GM21619 (cell line): ENCODE measurements at regions not wholly inside any gene's neighbourhood (a gene's known extent, or its start where the extent isn't known, plus 50 kb on each side); places are given as distances from the start of the nearest gene placed in this dataset.

Experiments
- ATAC-seq: cut with Tn5 transposase; IDR thresholded peaks from one replicate; pipeline ENCODE4 v1.9.1; 2021; ENCODE audit not compliant: unreplicated experiment

- ATAC-seq: no peak
Measured at GRCh38 chr14:40199101-40199500, 766.9 kb upstream of the FBXO33 start.

DNA sequence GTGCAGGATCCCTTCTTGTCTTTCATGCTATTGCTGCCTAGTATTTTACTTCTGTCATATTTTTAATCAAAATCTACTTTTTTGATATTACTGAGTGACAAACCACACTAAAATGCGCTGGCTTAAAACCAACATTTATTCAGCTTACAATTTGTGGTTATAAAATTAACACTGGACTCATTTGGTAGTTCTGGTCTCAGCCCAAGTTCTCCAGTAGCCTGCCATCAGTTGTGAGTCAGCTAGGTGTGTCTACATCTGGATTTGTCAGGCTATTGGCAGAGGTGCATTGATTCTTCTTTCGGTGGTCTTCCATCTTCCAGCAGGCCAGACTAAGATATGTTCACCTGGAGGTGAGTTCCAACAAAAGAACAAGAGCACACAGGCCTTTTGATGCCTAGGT lies 765.1 kb upstream of the FBXO33 start:
- ATAC-seq: no peak

DNA sequence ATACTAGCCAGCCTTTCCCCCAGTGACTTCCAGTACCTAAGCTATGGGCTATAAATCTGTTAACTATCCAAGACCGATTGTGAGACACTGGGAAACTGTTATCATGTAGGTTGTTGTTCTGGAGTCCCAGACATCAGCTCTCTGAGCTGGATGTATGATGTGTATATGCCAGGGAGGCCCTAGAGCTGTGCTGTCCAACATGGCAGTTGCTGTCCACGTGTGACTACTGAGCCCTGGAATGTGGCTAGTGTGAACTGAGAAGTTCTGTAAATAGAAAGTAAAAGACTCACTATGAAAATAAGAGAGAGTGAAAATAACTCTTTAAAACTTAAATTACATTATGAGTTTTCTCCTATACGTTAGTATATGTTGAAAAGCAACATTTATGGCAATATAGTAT lies 755.8 kb upstream of the FBXO33 start:
- no peak for ATAC-seq

- ATAC-seq: no peak
Measured at GRCh38 chr14:40164083-40164482, 731.9 kb upstream of the FBXO33 start.

- no peak for ATAC-seq
Measured at GRCh38 chr14:40139657-40140056, 707.4 kb upstream of the FBXO33 start.

DNA sequence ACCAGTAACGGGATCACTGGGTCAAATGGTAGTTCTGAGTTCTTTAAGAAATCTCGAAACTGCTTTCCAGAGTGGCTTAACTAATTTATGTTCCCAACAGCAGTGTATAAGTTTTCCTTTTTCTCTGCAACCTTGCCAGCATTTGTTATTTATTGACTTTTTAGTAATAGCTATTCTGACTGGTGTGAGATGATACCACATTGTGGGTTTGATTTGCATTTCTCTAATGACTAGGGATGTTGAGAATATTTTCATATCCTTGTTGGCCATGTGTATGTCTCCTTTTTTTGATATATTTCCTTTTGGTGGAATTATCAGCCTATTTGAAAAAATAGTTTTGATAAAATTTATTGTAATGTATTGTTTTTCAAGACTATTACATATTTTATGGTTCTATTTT lies 701.2 kb upstream of the FBXO33 start:
- ATAC-seq: no peak

DNA sequence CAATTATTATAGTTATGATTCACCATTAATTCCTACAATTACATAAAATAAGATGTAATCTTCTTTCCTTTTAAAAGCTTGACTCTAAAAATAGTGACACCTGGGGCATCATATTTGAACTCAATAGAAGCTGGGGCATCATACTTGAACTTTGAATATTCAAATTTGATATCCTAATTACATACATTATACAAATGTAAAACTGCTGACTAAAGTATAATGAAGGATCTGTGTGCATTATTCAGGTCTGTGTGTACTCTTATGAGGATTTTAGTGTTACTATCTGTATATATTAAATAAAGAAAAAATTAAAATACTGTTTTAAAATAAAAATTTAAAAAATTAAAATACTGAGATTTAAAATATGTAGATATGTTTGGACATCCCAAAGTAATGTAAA lies 696.9 kb upstream of the FBXO33 start:
- ATAC-seq: no peak

DNA sequence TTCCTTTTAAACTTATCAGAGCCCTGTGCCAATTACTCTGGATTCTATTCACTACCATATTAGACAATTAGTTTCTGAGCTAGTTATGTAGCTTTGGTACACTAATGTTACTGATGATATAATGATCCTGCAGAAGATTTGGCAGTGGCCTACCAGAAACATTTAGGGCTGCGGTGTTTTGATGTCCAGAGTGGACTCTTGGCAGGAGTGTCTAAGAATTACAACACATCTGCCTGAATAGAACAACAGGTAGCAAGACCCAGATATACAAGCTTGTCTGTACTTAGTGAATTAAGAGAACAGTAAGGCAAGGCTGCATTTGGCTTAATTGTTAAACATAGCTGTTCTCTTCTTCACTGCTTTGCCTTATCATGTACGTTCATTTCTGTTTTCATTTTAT lies 691.6 kb upstream of the FBXO33 start:
- no peak for ATAC-seq

- ATAC-seq: peak; percentile 76
Measured at GRCh38 chr14:40122968-40123648, 690.9 kb upstream of the FBXO33 start.

- ATAC-seq: no peak
Measured at GRCh38 chr14:40119765-40120164, 687.5 kb upstream of the FBXO33 start.

- no peak for ATAC-seq
Measured at GRCh38 chr14:40119321-40119720, 687.1 kb upstream of the FBXO33 start.

DNA sequence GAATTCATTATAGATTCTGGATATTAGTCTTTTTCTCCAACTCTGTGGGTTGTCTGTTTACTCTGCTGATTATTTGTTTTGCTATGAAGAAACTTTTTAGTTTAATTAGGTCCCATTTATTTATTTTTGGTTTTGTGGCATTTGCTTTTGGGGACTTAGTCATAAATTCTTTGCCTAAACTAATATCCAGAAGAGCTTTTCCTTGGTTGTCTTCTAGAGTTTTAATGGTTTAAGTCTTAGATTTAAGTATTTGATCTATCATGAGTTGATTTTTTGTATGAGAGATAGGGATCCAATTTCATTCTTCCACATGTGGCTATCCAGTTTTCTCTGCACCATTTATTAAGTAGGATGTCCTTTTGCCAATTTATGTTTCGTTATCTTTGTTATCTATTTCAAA lies 683.4 kb upstream of the FBXO33 start:
- no peak for ATAC-seq

DNA sequence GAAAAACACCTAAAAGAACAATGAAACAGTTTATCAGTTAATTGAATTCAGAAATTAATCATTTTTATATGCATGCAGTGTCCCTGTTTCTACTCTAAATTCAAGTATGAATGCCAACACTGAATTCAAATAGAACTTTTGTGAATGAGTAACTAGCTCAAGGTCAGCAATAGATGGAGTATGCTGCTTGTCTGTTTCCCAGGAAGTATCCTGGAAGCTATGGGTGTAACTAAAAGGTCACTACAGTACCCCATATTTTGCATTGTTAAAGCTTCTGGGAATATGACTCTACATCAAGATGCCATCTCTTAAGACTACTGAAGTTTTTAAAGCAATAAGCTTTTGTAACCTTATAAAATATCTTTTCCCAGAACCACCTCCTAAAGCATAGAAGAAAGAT lies 681.4 kb upstream of the FBXO33 start:
- no peak for ATAC-seq

DNA sequence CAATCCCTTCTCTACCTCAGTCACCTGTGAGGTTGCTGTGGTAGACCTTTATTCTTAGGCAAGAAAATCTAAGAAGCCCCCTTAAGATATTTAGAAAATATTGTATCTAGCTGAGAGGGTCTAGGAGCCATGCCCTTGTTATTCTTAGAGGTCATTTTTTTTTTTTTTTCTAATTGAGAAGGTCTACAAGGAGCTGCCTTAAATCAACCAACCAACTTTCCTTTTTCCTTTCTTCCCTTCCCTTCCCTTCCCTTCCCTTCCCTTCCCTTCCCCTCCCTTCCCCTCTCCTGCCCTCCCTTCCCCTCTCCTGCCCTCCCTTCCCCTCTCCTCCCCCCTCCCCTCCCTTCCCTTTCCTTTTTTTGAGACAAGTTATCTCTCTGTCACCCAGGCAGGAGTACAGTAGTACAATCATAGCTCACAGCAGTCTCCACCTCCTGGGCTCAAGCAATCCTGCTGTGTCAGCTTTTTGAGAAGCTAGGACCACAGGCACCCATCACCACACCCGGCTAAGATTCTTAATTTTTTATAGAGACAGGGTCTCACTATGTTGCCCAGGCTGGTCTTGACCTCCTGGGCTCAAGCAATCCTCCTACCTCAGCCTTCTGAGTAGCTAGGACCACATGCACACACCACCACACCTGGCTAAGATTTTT lies 668.4 kb upstream of the FBXO33 start:
- ATAC-seq: no peak

DNA sequence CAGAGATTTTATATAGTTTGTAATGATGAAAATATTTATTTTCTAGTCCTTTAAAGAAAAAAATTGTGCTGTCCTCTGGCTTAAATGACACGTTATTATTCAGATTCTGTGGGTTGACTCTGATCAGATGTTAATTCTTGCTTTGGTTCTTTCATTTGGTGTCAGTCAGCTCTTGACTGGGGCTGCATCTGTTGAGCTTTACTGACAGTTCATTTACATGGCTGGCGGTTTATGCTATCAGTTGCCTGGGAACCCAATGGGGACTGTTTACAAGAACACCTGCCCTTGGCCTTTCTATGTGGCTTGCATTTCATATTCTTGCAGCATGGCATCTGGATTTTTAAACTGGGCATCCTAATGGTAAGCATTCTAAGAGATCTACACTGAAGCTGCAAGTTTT lies 667.1 kb upstream of the FBXO33 start:
- ATAC-seq: no peak

DNA sequence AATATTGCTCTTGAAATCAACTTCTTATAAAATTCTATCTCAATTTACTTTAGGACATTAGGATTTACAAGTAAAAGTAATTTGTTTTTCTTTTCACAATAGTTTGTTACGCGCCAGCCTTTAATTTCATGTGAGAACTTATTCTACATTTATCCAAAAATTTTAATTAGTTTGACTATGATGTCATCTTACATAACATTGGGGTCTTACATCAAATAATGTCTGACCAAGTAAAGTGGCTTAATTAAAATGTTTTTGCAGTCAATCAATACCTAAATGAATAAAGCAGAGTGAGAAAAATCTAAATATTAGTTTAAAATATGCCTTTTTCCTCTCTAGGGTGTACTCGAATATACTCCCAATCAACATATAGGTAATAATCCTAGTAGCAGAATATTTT lies 666.2 kb upstream of the FBXO33 start:
- ATAC-seq: no peak

DNA sequence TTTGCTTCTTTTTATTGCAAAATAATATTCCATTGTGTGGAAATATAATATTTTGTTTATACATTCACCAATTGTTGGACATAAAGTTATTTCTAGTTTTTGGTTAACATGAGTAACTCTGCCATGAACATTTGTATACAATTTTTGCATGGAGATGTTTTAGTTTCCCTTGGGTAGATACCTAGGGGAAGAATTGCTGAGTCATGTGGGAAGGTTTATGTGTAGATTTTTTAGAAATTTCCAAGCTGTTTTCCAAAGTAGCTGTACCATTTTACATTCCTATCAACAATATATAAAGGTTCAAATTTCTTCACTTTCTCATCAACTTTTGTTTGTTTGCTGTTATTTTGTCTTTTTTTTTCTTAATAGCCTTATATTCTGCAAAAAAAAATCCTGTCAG lies 664.7 kb upstream of the FBXO33 start:
- no peak for ATAC-seq

DNA sequence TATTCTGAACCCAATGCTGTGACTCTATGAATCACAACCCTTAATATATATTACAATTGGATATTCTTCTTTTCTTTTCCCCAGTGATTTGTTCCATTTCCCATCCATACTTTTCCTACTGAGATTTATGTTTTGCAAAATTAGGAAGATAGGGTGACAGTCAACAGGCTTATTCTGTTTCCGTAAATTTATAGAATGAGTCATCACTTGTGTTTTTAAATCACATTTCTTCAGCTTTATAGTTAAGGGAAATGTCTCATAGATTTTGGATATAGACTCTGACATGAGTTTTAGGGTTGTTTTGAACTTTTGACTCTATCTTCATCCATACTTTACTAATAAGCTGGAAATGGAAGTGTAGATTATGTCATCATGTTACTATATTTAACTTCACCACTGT lies 661.6 kb upstream of the FBXO33 start:
- no peak for ATAC-seq

DNA sequence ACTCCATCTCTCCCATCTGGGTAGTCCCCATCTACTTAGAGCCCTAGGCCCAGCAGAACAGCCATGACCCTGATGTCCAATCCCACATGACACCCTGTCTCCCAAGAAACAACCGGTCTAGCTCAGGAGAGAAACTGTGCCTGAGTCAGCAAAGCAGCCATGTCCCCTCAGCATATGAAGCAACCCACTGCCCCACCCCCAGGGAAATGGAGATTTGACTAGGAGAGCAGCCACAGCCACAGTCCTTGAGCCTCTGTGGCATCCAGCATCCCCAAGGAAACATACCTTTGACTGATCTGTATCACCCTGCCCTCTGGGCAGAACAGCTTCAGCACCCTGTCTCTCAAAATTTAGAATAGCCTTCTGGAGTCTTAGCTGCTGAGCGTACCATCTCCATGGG lies 641.9 kb upstream of the FBXO33 start:
- no peak for ATAC-seq

- no peak for ATAC-seq
Measured at GRCh38 chr14:40072175-40072574, 639.9 kb upstream of the FBXO33 start.

- no peak for ATAC-seq
Measured at GRCh38 chr14:40058901-40059897, 627.0 kb upstream of the FBXO33 start.

- ATAC-seq: no peak
Measured at GRCh38 chr14:40053416-40053815, 621.2 kb upstream of the FBXO33 start.
